Stimulated activated CD8-positive, alpha-beta memory T cell treated with anti-CD3 and anti-CD28 coated beads, Interleukin-2, amount 100 ng/mL, for 1 hour (primary cell): ENCODE measurements at regions not wholly inside any gene's neighbourhood (a gene's known extent, or its start where the extent isn't known, plus 50 kb on each side); places are given as distances from the start of the nearest gene placed in this dataset.

Source experiments
- DNase-seq, 2 donors: peaks; one replicate each; pipeline ENCODE4 v3.0.0-alpha.2; 2020; ENCODE audit warnings: low read depth in 2 of 2

DNA sequence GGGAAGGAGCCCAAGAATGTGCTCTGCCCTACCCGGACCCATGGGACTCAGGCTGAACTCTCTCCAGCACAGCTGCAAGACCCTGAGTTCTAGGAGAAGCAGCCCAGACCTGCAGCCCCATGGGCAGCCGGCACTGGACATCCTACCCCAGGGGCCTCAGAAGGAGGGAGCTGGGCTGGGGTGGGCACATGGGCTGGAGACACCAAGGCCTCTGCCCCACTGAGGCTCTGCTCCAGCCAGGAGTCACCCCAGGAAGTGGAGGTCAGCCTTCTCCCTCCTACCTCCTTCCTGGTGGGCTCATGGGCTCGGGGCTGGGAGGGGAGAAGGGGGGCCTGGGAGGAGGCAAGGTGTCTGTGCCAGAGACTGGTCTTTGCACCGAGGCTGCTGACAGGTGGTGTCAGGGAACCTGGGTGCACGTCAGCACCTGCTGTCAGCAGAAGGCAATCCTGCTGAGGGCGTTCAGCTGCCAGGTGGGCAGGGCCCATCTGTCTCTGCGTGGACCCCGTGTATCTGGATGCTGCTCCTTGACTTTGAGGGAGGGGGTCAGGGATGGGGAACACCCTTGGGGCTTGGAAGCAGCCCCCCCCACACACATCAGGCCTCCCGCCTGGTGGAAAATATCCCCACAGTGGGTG is 95.2 kb downstream of the PDGFA start:
- DNase-seq: no peak

DNA sequence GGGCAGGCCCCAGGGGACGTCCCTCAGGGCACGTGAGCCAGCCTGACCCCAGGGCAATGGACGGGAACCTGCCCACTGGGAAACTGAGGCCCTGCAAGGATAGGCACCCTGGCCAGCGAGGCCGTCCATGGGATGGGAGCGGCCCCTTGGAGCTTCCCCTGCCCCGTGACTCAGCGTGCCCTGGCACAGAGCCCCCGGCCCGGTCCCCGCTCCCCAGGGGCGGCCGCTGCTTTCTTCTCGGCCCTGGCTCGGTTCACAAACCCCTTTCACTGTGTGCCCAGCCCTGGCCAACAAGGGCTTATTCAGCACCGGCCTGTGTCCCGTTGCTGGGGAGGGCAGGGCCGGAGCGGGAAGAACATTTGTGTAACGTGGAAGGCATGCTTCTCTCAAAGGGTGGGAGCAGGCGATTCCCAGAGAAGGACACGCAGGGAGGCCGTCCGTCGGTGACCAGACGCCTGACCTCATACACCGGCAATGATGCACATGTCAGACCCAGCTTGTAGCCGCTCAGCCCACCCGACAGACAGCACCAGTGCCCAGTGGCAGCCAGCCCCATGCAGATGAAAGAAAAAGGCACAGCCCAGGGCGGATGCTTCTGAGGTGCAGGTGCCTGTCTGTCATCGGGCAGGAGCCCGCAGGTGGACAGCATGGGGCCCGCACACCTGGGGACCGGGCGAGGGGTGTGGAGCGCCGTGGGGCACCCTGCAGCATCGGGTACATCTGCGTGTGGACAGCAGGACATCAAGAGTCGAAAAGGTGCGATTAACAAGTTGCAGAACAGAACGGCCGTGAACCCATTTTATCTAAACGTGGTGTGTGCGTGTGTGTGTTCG is 94.5 kb downstream of the PDGFA start:
- DNase-seq: no peak

DNA sequence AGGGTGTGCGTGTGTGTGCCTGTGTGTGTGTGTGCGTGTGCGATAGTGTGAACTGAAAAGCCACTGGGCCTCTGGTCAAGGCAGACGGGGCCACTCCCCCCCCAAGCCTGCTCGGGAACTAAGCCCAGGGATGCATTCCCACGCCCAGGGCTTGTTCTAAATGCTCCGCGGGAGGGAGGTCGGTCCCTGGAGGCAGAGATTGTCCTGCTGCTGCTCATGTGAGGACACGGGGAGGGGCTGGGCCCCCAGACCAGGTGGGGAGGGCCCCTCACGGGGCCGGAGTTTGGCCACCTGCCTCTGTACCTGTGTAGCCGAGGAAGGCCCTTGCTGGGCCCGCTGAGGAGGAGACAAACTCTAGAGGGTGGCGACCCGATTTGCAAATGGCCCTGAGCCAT is 93.9 kb downstream of the PDGFA start:
- no peak for DNase-seq

DNA sequence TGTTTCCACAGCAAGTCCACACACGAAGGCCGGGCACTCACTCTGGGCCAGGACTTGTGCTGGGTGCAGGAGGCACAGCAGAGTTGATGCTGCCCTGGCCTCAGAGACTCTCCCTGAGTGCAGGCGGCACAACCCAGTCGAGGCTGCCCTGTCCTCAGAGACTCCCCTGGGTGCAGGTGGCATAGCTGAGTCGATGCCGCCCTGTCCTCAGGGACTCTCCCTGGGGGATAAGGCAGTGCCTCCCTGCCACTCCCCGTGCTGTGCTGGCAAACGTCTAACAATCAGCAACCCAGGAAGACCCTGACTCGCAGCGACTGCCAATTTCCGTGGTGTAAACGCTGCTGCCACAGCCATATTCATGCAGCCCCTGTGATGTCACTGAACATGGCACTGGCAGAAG is 93.1 kb downstream of the PDGFA start:
- no peak for DNase-seq

DNA sequence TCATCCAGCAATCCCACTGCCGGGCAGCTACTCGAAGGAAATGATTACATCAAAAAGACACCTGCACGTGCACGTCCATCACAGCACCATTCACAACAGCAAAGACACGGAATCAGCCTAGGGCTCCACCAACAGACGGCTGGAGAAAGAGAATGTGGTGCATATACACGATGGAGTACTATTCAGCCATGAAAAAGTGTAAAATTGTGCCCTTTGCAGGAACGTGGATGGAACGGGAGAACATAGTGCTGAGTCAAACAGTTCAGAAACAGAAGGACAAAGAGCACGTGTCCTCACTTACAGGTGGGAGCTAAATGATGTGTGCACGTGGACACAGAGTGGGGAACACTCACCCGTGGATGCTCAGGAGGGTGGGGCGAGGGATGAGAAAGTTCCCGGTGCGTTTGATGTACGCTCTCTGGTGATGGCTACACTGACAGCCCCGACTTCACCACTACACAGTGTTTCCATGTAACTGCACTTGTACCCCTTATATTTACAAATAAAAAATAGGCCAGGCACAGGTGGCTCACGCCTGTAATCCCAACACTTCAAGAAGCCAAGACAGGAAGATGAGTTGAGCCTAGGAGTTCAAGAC is 92.0 kb downstream of the PDGFA start:
- no peak for DNase-seq

DNA sequence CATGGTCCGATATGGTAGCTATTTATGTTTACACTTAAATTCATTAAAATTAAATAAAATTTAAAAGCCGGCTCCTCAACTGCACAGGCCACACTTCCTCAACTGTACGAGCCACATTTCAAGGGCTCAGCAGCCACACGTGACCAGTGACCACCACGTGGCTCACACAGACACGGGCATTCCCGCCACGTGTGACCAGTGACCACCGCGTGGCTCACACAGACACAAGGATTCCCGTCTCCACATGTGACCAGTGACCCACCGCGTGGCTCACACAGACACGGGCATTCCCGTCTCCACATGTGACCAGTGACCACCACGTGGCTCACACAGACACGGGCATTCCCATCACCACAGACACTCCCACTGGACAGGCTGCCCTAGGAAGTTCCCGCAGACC is 91.3 kb downstream of the PDGFA start:
- no peak for DNase-seq

DNA sequence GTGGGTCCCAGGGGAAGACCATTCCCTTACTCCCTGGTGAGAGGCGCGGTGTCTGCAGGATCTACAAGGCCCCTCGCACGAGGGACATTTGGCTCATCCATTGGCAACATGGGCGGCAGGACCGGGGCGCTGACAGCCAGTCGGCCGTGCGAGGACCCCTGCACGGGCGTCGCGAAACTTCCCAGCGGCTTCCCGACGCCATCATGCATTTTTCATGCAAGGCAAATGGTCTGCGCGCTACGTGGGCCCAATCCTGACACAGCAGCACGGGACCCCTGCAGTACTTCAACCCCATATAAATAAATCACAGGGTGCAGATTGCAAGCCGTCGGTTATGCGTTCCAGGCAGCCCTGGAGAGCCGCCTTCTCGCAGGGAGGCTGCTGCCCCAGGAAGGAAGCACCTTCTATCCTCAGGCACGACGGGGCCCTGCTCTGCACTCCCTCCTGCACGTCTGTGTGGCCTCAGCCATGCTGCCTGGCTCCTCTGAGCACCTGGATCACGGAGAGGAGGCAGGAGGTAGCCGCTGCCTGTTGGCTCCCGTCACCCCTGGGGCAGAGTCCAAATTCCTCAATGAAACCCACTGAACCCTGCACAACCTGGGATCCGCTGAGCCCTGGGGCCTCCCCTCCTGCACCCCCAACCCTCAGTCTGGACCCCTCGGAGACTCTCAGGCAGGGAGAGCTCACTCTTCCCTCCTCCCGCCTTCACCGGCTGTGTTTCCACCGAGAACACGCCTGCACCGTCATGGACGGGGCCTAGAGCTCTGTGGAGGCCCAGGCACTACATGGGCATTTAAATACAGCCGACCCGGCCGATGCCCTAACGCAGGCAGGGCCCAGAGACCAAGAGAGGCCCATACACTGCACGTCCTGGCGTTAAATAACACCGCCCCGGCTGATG is 90.5 kb downstream of the PDGFA start:
- DNase-seq: no peak

DNA sequence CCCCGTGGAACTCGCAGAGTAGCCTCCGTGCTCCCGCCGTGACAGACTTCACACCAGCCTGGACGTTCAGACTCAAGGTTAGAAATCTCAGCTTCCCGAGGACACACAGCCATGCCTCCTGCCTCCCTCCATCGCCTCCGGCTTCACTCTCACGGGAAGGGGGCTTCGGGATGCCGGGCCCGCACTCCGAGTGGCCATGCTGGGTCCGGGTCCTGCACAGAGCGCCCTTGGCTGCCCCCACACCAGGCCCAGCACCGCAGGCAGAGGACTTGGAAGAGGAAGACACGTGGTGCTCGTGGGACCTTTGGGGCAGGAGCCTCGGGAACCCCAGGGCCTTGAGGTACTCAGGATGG is 89.8 kb downstream of the PDGFA start:
- no peak for DNase-seq

GRCh38 chr7:431041-431440 is 88.6 kb downstream of the PDGFA start:
- no peak for DNase-seq

DNA sequence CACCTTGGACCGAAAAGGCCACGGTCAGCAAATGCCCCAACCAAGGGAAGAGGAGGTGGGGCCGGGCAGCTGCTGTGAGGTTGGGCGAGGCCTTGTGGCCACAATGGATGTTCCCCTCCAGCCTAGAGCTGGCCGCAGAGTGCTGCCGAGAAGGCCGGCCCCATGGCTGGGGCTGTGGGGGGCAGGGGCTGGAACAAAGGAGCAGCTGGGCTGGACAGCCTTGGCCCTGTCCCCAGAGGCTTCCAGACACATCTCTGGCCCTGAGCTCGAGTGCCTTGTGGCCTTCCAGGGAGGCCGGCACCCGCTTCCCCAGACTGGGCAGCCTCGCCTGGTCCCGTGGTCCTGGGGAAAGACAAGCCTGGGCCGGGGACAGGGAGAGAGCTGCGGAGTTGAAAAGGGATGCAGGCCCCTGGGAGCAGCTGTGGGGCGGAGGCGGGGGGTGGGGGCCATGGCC is 88.0 kb downstream of the PDGFA start:
- no peak for DNase-seq

DNA sequence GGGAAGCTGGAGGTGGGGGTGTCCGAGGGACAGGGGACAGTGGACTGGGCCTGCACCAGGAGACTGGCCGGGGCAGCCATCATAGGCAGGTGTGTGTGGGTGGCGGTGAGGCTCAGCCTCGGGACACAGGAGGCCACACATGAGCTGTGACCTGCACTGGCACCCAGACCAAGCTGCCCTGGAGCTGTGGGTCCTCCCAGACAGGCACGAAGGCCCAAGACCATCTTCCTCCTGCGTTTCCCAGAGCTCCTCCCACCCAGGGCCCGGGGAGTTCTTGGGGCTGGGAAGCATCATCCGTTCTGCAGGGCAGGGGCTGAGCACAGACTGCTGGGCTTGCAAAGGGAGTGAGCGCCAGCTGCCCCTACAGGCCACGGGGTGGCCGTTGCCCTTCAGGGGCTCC is 87.4 kb downstream of the PDGFA start:
- no peak for DNase-seq

DNA sequence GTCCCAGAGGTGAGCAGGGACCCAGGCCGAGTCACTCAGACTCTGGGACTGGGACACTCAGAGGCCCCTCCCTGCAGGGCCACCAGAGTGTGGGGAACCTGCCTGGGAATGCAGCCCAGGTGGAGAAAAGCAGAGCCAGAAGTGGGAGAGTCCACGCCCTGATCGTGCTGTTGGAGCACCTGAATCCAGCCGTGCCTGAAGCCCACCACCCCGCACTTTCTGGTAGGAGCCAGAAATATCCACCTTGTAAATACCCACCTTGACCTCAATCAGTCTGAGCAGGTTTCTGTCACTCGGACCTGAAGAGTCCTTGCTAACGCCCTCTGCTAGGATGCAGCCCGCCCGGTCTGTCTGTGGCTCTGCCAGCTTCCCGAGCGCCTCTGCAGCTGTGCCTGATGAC is 86.7 kb downstream of the PDGFA start:
- DNase-seq: no peak

- DNase-seq: no peak
Observed at GRCh38 chr7:433558-433957, 86.1 kb downstream of the PDGFA start.

DNA sequence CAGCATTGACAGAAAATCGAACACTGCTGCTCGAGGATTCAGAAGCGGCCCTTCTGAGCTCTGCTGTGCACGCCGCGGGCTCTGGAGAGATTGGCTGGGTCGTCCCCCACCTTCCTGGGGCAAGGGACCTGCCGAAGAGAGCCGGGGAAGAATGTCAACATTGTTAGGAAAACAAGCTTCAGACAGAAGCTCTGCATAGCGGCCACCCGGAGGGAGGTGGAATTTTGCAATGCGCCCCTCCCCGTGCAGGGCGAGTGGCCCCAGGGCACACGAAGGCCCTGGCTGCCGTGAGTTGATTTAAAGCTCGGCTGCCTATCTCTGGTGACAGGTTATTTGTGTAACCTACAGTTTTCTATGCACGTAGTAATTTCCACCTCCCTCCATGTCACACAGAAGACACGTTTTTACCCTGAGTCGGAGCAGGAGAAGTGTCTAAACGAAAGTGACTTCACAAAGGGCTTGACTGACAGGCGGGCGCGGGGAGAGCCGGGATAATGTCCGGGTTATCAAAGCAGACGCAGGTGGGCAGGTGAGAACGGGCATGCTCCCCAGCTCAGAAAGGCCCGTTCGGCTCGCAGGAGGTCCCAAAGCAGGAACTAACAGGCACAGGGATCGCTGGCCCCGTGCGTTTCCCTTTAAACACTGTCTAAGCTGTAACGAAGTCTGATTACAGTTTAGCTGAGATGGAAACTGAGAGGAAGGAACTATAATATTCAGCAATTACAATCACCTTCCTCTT is 84.6 kb downstream of the PDGFA start:
- no peak for DNase-seq

DNA sequence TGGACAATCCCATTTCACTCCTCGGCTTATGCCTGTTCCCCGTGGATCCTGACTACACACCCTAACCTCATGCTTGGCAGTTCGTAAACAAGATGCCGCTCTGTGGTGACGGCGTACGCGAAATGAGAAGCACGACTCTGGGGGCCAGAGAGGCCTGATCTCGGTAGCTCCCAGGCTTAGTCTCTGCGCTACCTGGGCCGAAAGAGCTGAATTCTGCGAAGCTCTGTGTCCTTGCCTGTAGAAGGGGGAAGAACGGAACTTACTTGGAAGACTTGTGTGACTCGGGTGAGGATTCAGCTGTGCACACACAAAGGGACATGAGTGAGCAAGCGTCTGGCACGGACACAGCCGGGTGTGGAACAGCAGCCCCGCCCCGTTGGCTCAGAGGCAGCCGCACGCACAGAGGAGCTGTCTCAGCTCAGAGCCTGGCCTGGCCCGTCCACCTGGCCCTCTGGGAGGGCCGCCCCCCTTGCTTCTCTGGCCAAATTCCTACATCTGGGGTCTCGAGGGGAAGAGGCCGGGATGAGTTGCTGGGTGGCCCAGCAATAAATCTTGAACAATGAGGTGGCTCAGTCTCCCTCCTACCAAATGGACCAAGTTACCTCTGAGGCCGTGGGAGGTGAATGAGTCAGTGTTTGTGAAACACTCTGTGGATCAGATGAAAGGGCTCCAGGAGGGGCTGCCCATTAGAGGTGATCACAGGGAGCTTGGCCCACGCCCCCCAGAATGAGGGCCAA is 83.8 kb downstream of the PDGFA start:
- no peak for DNase-seq

DNA sequence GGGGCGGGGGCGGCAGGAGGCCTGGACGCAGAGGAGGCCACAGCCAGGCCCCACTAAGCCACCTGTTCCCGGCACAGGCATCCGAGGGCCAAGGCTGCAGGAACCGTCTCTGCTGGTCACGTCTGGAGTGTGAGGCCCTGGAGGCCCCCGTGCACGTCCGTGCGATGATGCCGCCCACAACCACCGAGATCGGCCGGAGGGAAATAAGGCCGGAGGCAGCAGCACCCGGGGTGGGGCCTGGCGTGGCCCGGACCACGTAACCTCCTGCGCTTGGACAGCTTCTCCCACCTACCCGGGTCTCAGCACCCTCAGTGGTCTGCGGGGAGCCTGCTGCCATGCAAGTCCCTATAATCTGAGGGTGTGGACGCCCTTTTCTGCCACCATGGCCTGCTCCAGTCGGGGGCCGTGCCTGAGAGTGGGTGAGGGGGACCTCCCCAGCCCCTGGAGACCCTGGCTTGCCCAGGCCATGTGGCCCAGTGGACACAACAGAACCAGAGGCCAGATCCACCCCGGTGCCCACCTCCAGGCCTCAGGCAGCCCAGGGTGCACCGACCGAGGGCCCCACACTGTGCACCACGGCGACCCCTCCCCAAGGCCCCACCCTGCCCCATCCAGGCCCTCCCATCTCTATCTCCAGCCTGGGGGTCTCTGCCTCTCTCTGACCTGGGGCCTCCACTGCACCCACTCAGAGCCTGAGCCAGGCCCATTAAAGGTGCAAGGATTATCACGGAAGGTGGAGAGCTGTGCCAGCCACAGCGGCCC is 83.1 kb downstream of the PDGFA start:
- no peak for DNase-seq

DNA sequence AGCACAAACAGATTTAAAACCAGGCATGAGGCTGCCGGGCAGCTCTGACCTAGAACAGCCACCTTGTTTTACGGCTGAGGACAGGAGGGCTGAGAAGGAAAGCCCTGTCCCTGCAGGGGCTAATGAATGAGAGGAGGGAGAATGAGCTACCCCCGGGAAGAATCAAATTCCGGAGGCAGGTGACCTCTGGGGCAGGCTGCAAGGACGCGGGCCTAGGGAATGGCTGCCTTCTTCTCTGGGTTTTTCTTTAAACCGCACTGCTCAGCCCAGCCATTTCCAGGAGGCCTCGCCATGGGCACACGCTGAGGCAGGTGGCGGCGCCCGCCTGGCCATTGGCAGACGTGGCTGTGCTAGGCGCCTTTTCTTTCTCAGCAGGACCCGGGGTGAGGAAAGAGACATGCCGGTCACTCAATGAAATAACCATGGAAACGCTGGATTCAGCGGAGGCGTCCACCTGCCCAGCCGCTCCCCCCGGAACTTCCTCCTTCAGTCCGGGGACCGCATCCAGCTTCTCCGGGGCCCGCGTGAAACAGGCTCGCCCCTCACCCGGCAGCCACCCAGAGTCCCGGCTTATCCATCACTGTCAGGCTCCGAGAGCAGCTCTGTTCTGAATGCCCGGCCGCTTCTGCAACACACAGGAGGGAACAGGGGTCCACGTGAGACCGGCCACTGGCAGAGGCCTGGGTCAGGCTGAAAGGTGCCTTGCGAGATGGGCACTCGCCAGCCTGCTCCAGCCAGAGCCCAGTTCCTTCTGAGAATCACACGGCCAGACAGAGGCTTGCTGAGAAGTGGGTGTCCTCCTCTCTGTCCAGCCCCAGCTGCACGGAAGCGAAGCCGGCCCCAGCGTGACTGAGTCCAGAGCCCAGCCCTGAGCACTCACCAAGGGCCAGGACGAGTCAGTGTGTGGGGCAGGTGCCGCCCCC is 82.1 kb downstream of the PDGFA start:
- DNase-seq: no peak

DNA sequence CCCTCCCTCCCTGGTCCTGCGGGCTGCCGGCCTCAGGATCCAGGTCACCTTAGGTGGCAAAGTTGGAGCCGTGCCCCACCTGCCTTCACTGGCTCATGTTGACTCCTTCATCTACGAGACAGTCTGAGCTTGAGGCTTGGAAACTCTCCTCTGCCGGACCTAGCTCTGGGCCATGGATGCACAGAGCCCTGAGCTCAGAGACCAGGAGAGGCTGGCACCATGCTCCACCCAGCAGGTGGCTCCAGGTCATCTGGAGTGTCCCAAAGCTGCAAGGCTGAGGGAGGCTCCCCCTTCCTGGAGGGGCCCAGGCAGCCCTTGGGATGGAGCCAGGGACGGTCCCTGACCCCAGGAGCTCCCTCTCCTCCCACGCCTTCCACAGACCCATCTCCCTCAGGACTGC is 81.3 kb downstream of the PDGFA start:
- no peak for DNase-seq

DNA sequence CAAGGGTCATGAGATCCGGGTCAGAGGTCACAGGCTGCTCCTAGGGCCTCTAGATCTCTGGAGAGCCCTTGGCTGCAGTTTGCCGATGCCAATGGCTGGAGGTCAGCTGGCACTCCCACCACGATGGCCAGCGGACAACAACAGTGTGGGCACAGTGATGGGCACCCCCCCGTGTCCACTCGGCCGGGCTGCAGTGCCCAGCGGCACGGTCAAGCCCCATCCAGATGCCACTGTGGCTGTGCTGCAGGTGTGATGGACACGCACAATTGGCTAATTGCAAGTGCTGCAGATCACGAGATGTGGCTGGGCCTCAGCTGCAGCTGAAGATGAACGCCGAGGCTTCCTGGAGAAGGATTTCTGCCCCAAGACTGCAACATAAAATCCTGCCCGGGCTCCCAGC is 80.7 kb downstream of the PDGFA start:
- DNase-seq: no peak
